ENCODE measurements at regions not wholly inside any gene's neighbourhood (a gene's known extent, or its start where the extent isn't known, plus 50 kb on each side); places are given as distances from the start of the nearest gene placed in this dataset.

DNA sequence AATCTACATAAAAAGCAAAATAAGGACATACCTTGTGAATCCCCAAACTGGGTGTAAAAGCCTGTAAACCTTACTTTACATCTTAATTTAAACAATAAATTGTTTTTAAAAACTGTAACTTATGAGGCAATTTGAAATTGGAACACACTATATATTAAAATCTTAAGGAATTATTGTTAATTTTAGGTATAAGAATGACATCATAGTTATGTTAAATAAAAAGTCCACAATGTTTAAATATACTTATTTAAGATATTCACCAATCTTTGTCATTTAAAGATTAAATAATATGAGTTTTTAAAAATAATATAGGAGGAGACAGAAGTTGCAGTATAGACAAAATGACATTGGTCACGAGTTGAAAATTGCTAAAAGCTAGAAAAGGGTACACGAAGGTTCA lies 621.9 kb upstream of the POU3F2 start:
- TF ChIP-seq JUND (IDR thresholded peaks at IDR 0.05) (no peak), POLR2A (IDR thresholded peaks at IDR 0.05; ENCODE audit: borderline replicate concordance, extremely low read depth, insufficient read depth, insufficient read length) (no peak), SIN3A (IDR thresholded peaks at IDR 0.05; ENCODE audit: low read depth) (no peak), EGR1 (IDR thresholded peaks at IDR 0.05; ENCODE audit: low read depth) (no peak), POLR2AphosphoS5 (IDR thresholded peaks at IDR 0.05; ENCODE audit: low read depth, low read length) (no peak), EZH2 (IDR thresholded peaks at IDR 0.05) (no peak)
- TF ChIP-seq, protein P1, sequence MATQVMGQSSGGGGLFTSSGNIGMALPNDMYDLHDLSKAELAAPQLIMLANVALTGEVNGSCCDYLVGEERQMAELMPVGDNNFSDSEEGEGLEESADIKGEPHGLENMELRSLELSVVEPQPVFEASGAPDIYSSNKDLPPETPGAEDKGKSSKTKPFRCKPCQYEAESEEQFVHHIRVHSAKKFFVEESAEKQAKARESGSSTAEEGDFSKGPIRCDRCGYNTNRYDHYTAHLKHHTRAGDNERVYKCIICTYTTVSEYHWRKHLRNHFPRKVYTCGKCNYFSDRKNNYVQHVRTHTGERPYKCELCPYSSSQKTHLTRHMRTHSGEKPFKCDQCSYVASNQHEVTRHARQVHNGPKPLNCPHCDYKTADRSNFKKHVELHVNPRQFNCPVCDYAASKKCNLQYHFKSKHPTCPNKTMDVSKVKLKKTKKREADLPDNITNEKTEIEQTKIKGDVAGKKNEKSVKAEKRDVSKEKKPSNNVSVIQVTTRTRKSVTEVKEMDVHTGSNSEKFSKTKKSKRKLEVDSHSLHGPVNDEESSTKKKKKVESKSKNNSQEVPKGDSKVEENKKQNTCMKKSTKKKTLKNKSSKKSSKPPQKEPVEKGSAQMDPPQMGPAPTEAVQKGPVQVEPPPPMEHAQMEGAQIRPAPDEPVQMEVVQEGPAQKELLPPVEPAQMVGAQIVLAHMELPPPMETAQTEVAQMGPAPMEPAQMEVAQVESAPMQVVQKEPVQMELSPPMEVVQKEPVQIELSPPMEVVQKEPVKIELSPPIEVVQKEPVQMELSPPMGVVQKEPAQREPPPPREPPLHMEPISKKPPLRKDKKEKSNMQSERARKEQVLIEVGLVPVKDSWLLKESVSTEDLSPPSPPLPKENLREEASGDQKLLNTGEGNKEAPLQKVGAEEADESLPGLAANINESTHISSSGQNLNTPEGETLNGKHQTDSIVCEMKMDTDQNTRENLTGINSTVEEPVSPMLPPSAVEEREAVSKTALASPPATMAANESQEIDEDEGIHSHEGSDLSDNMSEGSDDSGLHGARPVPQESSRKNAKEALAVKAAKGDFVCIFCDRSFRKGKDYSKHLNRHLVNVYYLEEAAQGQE (IDR thresholded peaks at IDR 0.05; ENCODE audit: low read depth) = no peak
- TF ChIP-seq, protein P2, sequence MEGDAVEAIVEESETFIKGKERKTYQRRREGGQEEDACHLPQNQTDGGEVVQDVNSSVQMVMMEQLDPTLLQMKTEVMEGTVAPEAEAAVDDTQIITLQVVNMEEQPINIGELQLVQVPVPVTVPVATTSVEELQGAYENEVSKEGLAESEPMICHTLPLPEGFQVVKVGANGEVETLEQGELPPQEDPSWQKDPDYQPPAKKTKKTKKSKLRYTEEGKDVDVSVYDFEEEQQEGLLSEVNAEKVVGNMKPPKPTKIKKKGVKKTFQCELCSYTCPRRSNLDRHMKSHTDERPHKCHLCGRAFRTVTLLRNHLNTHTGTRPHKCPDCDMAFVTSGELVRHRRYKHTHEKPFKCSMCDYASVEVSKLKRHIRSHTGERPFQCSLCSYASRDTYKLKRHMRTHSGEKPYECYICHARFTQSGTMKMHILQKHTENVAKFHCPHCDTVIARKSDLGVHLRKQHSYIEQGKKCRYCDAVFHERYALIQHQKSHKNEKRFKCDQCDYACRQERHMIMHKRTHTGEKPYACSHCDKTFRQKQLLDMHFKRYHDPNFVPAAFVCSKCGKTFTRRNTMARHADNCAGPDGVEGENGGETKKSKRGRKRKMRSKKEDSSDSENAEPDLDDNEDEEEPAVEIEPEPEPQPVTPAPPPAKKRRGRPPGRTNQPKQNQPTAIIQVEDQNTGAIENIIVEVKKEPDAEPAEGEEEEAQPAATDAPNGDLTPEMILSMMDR (IDR thresholded peaks at IDR 0.05 in 2 of 3, conservative IDR thresholded peaks at IDR 0.05 in 1 of 3; ENCODE audit: borderline replicate concordance in 1 of 3, insufficient read depth in 1 of 3, low read depth in 2 of 3, low read length in 2 of 3) = no peak
- TF ChIP-seq, protein P3, sequence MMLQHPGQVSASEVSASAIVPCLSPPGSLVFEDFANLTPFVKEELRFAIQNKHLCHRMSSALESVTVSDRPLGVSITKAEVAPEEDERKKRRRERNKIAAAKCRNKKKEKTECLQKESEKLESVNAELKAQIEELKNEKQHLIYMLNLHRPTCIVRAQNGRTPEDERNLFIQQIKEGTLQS (IDR thresholded peaks at IDR 0.05) = no peak

Data from HCT116 (cell line).